GM18907 (cell line): ENCODE measurements at regions not wholly inside any gene's neighbourhood (a gene's known extent, or its start where the extent isn't known, plus 50 kb on each side); places are given as distances from the start of the nearest gene placed in this dataset.
A peak's percentile ranks its signal among the peaks of the same experiment; 100 is the strongest.

Source experiments
- ATAC-seq: cut with Tn5 transposase; IDR thresholded peaks from one replicate; pipeline ENCODE4 v1.9.1; 2021; ENCODE audit warnings: mild to moderate bottlenecking, moderate library complexity; ENCODE audit not compliant: unreplicated experiment

DNA sequence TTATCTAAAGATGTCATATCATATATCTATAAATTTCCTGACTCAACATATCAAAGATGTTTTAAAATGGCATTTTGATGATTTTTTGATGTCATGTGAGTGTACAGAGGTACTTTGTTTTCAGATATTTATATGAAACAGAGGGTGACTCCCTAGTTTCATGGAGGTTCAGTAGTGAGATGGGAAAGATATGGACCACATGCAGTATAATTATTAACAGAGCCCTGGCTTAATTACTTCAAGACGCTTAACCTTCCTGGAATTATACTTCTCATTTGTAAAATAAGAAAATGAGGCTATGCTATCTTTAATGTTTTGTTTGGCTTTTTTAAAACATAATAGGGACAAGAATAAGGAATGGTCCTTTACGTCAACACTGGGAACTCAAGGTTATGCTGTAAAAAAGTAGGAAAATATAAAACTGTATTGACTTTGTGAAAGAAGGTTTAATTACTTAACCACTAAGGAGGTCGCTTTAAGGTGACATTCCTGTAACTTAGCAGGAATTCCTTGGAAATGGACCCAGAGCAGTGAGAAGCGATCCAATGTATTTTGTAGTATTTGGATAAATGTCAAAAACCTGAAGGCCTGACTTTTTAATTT is 821.0 kb upstream of the IGFBP3 start:
- ATAC-seq, result no peak

DNA sequence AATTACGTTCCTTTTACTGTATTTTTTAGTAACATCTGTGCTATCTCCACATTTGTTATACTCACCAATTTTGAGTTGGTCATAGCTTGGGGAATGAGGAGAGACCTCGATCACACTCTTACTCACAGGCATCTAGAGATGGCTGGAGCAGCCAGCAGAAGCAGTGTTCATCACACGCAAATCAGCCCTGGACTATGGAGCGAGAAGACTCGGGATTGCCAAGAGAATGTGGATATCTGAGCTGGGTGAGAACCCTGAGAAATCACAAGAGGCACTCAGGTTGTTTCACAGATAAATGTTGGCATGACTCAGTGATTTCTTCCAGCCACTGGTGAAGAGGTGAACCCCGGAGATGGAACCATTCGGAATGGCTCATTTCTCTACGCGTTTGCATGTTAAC is 820.1 kb upstream of the IGFBP3 start:
- no peak for ATAC-seq

DNA sequence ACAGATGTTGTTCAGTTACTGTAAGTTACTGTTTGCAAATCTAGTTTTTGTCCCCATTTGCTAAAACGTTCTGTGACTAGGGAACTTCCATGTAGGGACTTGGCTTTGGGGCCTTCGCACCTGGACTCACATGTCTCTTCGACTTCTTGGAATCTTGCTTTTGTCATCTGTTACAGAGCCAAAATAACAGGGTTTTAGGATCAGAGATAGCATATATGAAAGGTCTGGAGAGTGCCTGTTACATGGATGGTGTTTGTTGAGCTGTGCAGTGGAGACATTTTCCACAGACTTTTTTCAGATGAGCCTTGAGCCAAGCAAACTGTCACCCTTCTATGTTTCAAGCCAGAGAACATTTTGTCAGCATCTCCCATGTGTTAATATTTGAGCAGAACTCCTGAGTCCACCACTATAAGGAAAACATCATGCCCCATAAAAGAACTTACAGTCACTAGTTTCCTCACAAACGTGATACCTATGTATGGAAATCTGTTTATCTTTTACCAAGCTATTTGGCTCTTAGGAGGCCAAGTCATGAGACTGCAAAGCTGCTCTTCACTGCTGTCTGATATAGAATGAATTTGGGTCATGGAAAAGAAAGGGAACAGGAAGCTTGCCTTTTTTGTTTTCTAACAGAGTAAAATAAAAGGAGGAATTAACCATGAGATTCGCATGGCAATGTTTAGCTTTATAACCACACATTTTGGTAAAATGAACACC is 818.6 kb upstream of the IGFBP3 start:
- ATAC-seq, result no peak

DNA sequence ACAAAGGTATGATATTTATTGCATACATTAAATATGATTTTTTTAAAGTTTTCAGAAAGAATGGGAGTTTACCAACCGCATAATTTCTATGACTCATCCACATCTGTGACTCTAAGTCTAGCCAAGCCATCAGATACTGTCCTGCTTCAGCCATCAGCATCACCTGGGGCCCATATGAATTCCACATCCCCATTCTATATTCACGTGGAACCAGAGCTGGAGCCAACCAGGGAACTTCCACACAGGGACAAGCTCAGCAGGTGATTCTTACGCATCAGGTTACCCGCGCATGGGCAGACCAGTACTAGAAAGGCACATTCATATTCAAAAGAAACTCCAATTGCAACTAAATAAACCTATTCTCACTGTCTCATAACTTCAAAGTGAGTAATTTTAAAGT is 817.7 kb upstream of the IGFBP3 start:
- ATAC-seq, result no peak

DNA sequence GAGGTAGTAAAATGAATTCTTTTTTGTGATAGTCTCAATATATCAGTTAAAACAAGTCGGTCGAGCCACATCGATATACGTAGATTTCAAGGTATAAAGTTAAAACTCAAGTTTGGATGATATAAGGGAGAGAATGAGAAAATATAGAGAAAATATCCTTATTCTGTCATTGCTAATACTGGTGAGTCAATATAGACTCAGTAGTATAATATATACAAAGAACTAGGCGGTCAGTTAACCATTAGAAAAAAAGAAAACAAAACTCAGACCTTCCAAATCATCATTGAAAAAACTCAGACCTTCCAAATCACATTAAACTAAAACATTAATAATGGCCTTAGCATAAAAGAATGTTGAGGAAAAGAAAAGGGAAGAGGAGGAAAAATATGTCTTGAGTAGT is 817.1 kb upstream of the IGFBP3 start:
- no peak for ATAC-seq

DNA sequence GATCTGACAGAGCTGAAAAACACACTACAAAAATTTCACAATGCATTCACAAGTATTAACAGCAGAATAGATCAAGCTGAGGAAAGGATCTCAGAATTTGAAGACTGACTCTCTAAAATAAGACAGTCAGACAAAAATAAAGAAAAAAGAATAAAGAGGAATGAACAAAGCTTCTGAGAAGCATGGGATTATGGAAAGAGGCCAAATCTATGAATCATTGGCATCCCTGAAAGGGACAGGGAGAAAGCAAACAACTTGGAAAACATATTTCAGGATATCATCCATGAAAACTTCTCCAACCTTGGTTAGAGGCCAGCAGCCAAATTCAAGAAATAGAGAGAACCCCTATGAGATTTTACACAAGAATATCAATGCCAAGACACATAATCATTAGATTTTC is 804.8 kb upstream of the IGFBP3 start:
- ATAC-seq, result no peak

DNA sequence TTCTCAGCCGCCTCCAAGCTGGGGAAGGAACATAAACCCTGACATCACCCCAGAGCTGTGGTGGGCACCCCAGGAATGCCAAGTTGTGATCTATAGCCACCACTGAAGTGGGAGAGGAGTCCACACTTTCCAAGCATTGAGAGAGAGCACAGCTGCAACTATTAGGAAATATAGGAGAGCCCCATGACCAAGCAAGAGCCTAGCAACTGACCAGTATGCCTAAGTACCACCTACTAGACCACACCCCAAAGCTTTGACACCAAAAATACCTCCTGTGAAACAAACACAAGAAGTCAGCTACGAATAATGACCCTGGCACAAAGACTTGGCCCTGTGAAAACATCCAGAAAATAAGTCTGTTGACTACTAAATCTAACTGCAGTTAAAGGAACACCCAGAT is 804.1 kb upstream of the IGFBP3 start:
- no peak for ATAC-seq

DNA sequence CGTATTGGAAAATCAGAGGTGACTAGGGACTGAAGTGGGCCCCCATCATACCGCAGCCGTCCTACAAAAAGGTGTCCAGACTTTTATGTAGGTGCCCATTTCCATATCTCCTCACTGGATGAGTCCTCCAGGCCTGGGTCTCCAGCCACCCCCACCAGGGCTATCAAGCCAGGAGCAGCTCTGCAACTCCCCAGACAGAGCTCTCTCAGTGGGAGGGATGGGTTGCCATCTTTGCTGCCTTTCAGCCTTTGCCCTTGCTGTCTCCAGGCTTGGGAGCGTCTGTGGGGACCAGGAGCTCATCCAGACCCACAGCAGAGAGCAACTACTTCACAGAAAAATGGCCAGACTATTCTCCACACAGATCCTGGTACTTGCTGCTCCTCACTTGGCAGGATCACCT is 802.7 kb upstream of the IGFBP3 start:
- no peak for ATAC-seq

DNA sequence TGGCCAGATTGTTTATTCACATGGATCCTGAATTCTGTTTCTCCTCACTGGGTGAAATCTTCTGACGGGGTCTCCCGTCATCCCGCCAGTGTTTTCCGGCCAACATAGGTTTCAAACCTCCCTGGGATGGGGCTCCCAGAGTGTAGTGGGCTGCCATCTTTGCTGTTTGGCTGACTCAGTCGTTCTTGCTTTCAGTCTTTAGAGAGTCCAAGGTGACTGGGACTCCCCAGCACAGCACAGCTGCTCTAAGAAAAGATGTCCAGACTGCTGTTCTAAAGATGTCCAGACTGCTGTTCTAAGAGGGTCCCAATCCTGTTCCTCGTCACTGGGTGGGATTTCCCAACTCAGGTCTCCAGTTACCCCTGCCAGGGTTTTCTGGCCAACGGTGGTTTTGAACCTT is 801.9 kb upstream of the IGFBP3 start:
- no peak for ATAC-seq

DNA sequence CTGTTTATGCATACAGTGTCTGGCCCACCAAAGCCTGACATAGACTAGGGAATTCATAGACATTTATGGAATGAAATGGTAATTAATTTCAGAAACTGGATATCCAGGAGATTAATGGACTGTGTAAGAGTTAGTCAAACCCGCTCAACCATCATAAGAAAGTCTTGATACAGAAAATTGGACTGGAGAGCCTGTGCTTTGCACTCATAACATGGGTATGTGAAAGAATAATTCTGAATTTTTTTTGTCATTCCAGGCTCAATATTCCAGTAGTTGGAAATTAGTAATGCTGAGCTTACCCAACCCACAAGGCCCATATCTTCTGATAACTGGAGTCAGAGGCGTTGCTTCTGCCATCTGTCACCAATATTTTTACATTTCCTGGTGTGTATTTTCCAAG is 799.7 kb upstream of the IGFBP3 start:
- no peak for ATAC-seq

DNA sequence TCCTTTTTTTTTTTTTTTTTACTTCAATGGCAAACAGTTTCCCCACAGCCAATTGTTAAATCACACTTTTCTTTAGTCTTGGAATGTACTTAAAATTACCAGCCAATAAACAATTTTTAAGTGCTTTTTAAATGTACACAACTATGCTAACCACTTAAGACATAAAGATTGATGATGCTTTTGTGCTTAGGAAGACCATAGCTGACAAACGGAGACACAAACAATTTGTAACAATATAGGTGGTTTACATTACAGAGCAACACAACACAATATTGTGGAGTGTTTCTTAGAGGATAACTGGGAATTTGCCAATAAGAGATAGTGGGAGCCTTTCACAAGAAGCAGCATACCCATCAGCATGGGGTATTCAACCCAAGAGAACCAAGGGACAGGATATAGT is 798.5 kb upstream of the IGFBP3 start:
- ATAC-seq, result no peak

DNA sequence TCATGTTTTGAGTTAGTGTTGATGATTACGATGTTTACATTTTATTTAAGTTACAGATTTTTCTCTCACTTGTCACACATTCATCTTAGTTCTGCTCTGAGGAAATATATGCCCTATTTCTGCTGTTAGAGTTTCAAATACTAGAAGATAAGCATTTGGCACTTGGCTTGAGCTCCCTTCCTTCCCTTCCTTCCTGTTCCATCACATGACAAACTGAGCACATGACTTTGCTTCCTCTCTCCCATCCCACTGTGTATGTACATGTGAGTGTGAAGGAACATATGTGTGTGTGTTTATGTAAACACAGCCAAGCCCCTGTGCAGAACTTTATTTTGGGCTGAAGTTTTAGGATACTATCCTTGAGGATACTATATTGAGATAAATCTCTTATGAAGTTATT is 795.9 kb upstream of the IGFBP3 start:
- no peak for ATAC-seq

DNA sequence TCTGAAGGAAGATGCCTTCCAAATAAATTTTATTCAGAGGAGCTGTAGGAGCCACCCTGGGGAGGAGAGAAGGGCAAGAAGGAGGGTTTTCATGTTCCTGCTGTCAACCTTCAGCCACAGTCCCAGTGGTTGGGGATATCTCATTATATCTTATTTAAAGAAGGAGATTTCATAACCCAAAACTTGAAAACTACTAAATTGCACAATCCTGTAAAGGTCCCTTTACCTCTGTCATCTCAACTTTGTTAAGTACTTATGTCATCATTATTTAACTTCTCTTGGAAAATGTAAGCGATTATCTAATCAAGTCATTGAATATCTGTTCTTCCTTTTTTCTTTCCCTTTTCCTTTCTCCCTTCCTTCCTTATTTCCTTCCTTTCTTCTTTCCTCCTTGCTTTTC is 794.5 kb upstream of the IGFBP3 start:
- no peak for ATAC-seq

DNA sequence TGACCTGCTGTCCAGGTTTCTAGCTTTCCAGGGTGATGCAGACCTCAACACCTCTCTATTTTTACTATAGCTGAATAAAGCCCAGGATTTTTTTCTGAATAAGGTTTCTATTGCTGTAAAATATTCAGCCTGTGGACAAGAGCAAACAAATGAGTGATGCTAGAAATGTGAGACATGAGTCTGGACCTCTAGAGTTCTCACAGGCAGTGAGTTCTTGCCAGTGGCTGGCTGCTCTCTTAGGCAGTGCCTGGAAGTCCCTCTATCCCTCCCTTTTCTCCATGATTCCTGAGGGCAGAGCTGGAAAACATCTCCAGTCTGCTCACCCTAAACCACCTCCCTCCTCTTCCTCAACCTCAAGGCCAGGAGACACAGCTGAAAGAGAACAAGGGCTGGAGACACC is 793.8 kb upstream of the IGFBP3 start:
- no peak for ATAC-seq

DNA sequence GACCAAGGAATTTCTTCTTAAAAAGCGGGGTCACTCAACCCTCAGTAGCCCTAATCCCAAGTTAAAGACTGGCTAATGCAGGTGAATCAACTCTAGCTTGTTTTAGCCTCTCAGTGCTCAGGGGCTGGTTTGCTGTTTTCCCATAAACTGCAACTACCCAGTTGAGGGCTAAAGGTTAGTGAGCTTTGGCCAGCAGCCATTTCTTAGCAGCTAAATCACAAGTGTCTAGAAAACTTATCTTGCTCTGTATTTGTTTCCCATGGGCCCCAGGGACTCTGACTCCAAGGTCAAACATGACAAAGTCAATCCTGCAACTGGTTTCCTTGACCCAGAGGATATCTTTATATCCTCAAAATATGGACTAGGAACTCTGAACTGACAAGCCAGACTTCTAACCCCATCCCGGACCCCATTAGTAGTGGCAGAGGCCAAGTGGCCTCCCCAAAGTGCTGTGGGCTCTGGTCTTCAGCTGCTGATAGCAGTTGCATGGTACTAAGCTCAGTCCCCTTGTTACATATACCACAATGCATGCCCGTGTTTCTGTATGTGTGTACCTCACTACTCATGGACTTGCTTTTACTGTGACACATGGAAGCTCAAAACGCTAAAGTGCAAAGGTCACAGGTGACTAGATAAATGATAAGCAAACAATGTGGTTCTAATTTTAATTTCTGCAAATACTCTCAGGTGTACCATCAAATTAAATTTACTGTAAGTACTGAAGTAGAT is 793.0 kb upstream of the IGFBP3 start:
- no peak for ATAC-seq

DNA sequence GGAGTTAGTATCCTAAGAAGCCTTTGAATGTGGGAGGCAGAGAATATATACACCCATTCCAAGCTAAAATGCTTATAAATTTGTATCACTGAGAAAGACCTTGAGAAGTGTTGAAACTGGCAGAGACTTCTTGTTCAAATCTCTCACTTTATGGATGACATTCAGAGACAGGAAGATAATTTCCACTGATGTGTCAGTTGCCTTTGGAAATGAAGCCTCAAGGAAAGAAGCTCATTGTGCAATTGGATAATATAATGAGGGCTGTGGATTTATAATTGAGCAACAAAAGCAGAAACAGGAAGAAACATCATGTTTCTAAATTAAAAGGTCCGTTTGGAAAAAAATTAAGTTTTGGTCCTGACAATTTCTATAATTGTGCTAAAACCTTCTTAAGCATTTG is 789.9 kb upstream of the IGFBP3 start:
- no peak for ATAC-seq

DNA sequence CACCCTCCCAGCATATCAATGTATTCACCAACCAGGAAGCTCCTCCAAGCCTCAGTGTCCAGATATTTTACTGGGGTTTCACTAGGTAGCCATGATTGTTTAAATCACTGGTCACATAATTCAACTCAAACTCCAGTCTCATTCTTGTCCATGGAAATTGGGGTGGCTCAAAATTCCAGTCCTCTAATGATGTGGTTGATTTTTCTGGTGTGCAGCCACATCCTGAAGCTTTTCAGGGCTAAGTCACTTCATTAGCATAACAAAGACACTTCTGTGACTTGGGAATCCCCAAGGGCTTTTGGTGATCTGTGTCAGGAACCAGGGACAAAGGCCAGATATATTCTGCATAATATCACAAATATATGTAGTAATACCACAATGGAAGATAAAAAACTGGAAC is 786.9 kb upstream of the IGFBP3 start:
- ATAC-seq, result no peak

DNA sequence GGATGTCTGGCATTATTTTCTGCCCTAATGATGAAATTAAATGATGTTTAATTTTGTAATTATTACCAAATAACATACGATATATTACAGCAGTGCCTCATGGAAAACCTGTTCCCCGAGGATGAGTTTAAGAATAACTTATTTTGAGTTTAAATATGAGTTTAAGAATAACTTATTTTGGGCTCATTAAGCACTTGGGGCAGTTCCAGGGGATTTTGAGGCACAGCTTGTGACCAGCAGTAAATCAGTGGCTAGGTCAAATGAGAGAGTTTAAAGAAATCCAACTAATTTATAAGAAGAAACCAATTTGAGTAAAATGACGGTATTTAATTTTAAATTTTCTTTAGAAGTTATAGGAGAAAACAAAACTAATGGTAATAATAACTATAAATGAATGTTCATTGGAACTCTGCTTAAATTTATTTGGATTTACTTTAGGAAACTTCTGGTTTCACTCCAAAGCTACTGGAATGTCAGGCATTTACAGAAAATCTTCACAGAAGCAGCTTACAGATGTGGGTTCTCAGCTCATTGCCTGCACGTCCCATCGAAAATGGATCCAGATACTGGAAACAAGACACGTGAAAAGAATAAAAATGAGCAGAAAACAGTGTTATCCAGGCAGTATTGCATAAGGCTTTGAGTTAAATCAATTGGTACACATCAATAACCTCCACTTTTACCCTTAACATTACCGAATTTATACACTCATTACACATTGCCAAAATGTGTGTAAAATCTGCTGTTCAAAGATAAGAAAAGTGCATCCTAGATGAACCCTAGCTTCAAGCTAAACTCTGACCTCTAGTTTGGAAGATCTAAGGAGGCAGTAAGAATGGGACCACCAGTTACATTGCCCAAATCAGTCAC is 784.5 kb upstream of the IGFBP3 start:
- ATAC-seq, result no peak

DNA sequence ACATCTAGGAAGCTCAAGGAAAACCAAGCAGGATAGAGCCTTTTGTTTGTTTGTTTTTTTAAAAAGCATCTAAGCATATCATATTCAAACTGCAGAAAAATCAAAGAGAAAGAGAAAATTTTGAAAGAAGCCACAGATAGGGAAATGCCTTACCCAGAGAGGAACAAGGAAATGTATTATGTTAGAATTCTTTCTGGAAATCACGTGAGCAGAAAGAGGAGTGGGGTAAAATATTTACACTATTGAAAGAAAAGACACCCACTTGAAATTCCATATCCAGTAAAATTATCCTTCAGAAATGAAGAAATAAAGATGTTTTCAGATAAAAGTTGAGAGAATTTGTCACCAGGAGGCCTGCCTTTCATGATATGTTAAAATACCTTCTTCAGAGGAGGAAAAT is 775.7 kb upstream of the IGFBP3 start:
- no peak for ATAC-seq

DNA sequence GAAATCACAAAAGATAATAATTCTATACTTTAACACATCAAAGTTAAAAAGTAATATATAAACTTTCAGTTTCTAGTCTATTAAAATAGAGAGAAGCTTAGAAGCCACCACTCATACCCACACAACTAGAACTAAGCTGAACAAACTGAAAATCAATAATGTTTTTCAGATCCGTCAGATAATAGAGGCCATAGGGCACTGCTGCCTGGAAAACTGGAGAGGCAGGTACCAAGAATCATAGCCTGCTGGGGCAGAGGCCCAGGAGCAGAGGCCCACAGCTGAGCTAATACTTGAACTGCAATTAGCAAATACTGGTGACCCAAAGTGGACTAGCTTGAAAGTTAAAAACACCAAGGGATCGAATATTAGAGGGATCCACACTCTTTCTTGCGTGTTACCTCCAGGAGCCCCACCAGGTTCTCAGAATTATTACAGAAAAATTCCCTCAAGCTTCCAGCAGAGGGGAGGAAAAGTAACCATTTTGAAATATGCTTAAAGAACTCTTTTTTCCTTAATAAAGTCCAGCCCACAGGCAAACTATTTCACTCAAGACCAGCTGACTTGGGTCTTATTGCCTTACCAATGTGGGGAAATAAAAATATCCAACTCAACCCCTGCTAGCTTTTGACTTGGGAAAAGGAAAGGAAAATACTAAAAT is 774.1 kb upstream of the IGFBP3 start:
- peak; percentile 58 for ATAC-seq

DNA sequence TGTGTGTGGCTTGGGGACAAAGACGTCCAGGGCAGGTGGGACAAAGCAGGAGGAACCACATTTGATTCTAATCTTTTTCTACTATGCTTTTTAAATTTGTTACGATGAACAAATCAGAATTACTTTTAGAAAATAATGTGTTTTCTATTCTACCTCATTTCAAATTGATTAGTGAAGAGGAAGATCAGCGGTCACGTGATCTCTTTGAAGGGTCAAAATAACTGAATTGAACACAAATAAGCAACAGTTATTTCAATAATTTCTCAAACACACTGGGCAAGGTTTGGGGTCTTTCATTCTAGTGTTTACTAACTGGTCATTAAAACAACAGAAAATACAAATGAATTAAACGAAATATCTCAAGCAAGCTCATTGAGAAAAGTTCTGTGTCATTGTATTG is 773.0 kb upstream of the IGFBP3 start:
- no peak for ATAC-seq
